ENCODE measurements at regions not wholly inside any gene's neighbourhood (a gene's known extent, or its start where the extent isn't known, plus 50 kb on each side); places are given as distances from the start of the nearest gene placed in this dataset.
"Not testable (repeated sequence)": the region's sequence is repeated elsewhere in the genome, so short reads cannot be mapped to it uniquely, and the experiment has no call there.

DNA sequence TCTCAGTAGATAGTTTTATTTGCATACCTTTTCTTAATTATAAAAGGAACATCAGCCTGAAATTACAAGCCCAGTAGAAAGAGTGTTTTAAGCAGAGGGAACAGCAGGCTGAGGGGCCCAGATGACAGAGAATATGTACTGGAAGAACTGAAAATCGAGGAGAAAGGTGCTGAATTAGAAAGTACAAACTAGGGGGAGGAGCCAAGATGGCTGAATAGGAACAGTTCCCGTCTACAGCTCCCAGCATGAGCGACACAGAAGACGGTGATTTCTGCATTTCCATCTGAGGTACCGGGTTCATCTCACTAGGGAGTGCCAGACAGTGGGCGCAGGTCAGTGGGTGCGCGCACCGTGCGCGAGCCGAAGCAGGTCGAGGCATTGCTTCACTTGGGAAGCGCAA is 64.1 kb upstream of the OR5P2 start:
- TF ChIP-seq, protein P1, sequence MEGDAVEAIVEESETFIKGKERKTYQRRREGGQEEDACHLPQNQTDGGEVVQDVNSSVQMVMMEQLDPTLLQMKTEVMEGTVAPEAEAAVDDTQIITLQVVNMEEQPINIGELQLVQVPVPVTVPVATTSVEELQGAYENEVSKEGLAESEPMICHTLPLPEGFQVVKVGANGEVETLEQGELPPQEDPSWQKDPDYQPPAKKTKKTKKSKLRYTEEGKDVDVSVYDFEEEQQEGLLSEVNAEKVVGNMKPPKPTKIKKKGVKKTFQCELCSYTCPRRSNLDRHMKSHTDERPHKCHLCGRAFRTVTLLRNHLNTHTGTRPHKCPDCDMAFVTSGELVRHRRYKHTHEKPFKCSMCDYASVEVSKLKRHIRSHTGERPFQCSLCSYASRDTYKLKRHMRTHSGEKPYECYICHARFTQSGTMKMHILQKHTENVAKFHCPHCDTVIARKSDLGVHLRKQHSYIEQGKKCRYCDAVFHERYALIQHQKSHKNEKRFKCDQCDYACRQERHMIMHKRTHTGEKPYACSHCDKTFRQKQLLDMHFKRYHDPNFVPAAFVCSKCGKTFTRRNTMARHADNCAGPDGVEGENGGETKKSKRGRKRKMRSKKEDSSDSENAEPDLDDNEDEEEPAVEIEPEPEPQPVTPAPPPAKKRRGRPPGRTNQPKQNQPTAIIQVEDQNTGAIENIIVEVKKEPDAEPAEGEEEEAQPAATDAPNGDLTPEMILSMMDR (IDR thresholded peaks at IDR 0.05; ENCODE audit: low read depth, low read length): not testable (repeated sequence)
- not testable (repeated sequence) for TF ChIP-seq POLR2A (IDR thresholded peaks at IDR 0.05; ENCODE audit: extremely low read depth, insufficient read length); MYC (IDR thresholded peaks at IDR 0.05; ENCODE audit: low read depth, low read length)
- TF ChIP-seq, protein P2, sequence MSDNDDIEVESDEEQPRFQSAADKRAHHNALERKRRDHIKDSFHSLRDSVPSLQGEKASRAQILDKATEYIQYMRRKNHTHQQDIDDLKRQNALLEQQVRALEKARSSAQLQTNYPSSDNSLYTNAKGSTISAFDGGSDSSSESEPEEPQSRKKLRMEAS (IDR thresholded peaks at IDR 0.05; ENCODE audit: low read depth, low read length): not testable (repeated sequence)
